Hematopoietic multipotent progenitor cell treated with erythropoietin and hydrocortisone succinate and interleukin-3 and kit ligand, for 6 days (in vitro differentiated cells): ENCODE measurements at regions not wholly inside any gene's neighbourhood (a gene's known extent, or its start where the extent isn't known, plus 50 kb on each side); places are given as distances from the start of the nearest gene placed in this dataset.

Experiments used
- DNase-seq: peaks from one replicate; pipeline ENCODE4 v3.0.0-alpha.2; 2015

DNA sequence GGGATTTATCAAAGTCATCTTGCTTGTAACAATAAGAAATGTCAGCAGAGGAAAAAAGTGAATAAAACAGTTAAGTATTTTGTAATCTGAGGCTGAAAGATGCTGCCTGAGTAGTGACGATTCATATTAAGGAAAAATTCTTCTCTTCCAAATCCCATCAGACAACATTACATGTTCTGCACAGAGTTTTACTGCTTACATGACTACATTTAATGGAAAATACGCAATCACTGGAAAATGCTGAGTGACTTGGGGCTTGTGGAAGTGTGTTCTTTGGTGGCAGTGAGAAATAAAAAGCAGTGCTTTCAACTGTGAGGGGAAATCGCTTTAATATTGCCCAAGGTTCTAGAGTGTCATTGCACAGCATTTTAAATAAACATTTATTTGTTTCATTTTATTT, 1025.2 kb upstream of the GOT2 start:
- DNase-seq, result no peak

GRCh38 chr16:59758848-59759247, 1024.7 kb upstream of the GOT2 start:
- DNase-seq, result no peak

- DNase-seq, result no peak
Measured at GRCh38 chr16:59754854-59755253, 1020.7 kb upstream of the GOT2 start.

DNA sequence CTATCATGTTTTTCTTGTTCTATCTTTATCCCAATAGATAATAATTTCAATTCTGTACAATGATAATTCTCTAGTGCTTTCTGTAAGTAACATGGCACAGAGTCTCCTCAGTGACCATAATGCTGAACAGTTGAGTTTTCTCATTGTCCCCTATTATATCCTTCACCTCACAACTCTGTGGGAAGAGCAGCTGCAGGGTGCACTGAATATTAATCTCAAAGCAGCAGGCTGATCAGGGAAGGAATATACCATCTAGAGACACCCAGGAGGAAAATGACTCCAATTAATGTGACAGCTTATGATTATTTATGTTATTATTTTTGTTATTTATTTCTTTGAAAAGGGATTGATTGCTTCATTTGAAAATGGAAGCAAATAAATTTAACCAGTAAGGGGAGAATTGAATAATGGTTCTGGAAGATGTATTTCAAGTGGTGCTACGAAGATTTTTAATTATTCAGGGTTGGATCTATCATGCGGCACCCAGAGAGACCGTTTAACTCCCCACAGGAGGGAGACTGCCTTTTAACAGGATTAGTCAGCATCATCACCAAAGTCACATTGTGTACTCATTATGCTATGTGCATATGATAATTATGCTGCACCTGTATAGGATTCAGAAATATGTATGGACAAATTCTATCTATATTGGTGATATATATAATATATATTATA, 1015.7 kb upstream of the GOT2 start:
- DNase-seq, result no peak

GRCh38 chr16:59748531-59748930, 1014.4 kb upstream of the GOT2 start:
- DNase-seq, result no peak

GRCh38 chr16:59743504-59743903, 1009.4 kb upstream of the GOT2 start:
- no peak for DNase-seq

- DNase-seq, result no peak
Measured at GRCh38 chr16:59740858-59741257, 1006.7 kb upstream of the GOT2 start.

- no peak for DNase-seq
Measured at GRCh38 chr16:59737274-59737673, 1003.2 kb upstream of the GOT2 start.

DNA sequence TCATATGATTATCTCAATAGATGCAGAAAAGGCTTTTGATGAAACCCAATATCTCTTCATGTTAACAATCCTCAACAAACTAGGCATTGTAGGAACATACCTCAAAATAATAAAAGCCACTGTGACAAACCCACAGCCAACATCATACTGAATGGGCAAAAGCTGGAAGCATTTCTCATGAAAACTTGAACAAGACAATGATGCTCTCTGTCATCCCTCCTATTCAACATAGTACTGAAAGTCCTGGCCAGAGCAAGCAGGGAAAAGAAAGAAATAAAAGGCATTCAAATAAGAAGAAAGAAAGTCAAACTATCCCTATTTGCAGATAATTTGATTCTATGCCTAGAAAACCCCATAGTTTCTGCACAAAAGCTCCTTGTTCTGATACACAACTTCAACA, 999.2 kb upstream of the GOT2 start:
- DNase-seq, result no peak

GRCh38 chr16:59729613-59730012, 995.5 kb upstream of the GOT2 start:
- no peak for DNase-seq

DNA sequence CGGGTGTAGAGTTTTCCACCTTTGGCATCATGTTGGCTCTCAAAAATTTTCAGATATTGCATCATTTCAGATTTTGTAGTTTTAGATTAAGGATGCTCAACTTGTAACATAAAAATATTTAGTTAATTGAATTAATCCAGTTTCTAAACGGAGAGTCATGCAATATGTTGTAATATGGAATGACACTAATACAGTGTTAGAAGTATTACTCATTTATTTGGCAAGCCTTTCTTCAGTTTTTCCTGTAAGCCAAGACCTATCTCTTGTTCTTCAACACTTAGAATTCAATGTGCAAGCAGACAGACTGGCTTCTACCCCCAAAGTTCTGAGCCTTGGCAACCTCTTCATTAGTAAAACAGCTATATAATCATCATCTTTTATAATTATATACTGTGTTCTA, 985.0 kb upstream of the GOT2 start:
- DNase-seq, result no peak

DNA sequence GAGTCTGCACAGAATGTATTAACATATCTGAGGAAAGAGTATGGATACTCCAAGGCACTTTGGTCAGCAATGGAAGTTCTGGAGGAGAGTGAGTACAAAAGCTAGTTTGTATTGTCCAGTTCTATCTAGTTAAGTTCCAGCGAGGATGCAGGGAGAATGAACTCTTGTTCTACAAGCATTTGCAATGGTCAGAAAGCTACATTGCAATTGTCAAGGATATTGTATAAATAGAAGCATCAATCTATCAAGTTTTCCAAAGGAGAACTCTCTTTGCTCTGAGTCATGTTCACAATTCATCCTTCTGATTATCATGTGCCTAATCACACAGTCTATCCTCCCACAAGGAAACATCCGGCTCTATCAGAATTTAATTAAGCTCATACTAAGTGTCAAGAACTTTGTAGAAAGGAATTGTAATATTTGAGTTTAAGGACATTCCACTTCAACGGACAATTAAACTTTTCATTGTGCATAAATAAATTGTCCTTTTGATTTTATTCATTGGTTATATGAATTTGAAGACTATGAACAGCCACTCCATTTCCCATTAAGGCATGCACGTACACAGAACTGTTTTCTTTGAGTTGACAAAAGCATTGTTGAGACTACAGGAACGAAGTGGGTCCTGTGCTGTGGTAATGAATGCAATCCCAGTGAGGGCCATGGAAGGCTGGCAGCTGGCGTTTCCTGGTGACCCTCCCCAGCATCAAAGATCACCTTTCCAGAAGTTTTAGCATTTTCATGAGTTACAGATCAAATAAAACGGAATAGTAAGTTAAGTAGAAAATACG, 973.5 kb upstream of the GOT2 start:
- DNase-seq, result no peak

GRCh38 chr16:59701963-59702930, 968.1 kb upstream of the GOT2 start:
- DNase-seq, result no peak

DNA sequence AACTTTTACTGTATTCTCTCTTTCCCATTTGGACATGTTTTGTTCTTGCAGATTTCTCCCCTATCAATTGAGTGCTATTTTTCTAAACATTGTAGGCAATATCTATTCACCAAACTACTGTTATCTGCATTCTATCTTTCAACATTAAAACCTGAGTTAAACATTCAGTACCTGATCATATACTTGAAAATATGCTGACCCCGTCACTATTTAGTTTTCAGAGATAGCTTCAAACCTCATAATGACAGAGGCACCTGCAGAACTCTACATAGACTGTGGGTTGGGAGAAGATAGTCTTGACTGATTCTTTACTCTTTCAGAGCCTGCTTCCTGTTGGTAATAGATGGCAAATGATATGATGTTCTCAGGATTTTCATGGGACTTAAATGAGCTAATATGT, 965.7 kb upstream of the GOT2 start:
- DNase-seq, result no peak

DNA sequence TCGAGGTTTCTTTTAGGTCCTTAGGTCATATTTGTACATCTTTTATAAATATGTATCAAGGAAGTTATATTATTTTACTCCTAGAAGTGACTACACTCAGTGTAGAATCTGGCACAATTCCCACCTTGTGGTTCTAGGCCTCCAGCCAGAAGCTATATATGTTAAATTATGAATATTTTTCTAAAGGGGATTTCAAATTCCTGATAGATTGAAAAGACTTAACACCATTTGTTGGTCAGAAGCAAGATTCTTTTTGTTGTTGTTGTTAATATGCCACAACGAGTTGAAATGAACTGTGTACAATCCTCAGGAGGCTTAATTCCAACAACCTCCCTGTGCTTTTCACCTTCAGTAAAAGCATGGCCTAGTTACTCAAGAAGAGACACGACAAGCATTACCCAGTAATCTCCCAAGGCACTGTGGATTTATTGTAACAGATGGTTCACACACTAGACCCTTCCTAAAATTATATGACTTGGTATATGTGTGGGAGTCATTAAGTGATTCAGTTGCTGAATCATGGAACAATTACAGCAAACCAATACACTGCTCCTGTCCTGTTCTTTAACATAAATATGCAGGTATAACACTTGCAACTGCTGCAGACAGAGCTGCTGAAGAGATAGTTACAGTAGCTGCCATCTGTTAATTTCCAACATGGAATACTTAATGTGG, 964.4 kb upstream of the GOT2 start:
- DNase-seq, result no peak

DNA sequence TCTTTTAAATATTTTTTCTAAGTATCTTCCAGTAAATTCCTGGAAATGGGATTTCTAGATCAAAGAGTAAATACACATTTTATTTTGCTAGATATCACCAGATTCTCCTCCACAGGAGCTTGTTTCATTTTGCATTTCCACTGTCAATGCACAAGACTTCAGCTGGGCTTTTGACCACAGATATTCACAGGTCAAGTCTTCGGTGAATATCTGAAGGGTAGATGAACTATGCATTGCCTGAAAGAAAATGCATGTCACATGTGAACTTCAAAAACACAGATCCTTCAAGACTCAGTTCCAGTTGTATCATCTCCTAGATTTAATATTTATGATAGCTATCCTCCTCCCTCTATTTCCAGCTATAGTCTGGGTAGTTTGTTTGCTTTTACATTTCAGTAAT, 963.6 kb upstream of the GOT2 start:
- DNase-seq, result no peak

DNA sequence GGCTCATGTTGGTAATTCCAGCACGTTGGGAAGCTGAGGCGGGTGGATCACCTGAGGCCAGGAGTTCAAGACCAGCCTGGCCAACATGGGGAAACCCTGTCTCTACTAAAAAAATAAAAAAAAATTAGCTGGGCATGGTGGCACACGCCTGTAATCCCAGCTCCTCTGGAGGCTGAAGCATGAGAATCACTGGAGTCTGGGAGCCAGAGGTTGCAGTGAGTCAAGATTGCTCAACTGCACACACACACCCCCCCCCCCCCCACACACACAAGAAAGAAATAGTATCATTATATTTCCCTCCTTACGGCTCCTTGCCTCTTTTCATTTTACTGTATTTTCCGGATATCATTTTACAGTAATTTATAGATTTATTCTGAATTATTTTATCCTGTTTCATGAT, 963.1 kb upstream of the GOT2 start:
- no peak for DNase-seq

DNA sequence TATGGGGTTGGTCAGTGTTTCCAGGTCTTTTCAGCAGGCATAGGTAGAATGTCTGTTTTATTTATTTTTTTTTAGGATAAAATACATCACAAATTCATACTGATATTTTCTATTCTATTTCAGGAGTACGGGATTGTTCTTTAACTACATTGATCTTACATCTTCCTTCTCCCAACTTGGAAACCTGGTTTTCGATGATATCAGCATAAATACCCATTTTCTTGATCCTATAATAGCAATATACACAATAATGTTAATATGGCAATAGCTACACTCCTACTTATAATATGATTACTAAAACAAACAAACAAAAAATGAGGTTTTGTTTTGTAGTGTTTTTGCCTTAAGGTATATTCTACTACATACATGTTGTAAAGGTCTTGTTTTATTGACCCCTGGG, 962.4 kb upstream of the GOT2 start:
- DNase-seq, result no peak

- no peak for DNase-seq
Measured at GRCh38 chr16:59690216-59690615, 956.1 kb upstream of the GOT2 start.

DNA sequence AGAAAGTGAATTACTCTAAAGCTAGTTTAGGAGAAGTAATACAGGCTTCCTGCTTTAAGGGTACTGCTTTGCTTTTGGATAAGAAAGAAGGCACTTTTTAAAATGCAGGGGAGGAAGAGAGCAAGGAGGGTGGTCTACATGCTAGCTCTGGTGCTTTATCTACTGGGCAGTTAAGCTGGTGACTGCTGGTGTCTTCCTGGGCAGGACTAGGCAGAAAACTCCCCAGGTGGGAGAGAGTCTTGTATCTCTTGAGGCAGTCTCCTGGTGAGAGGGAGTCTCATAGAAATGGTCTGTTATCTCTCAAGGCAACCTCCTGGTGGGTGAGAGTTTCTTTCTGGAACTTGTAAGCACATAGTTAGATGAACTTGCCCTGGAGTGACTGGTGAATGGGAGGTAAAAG, 953.9 kb upstream of the GOT2 start:
- DNase-seq, result no peak

DNA sequence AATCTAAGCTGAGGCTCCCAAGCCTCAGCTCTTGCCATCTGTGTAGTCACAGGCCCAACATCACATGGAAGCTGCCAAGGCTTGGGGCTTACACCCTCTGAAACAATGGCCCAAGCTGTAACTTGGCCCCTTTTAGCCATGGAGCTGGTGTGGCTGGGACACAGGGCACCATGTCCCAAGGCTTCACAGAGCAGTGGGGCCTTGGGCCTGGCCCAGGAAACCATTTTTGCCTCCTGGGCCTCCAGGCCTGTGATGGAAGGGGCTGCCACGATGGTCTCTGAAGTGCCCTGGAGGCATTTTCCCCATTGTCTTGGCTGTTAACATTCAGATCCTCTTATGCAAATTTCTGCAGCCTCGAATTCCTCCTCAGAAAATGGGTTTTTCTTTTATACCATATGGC, 952.3 kb upstream of the GOT2 start:
- DNase-seq, result no peak

DNA sequence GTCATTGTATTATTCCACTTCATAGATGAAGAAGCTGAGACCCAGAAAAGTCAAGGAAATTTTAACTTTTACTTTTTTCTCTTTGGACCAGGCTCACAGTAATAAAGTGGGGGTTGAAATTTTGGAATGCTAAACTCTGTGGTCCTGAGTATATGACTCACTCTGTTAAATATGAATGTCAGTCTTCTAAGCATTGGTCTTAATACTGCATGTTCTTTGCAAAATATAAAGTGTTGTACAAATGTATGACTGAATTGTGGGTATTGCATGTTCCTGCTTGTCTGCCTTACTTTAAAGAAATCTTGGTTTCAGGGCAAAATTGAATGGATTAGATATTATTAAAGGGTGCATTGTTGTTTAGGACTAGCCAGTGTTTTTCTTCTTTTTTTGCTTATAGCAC, 950.8 kb upstream of the GOT2 start:
- DNase-seq, result no peak

GRCh38 chr16:59683709-59684108, 949.6 kb upstream of the GOT2 start:
- no peak for DNase-seq
